A673 (cell line): ENCODE measurements at regions not wholly inside any gene's neighbourhood (a gene's known extent, or its start where the extent isn't known, plus 50 kb on each side); places are given as distances from the start of the nearest gene placed in this dataset.

Experiments used
- BruUV-seq: library from RNA; stranded (reverse); fragments of 400-500 nt; replicated peaks from 2 replicates; lab custom pipeline; 2021; lab: Mats Ljungman, UMichigan
- CTCF ChIA-PET: fragments of 300-600 bp; sonication (Branson Sonifier 250); formaldehyde crosslinking; loops from one replicate; lab custom pipeline; 2022; ENCODE audit warnings: antibody characterized with exemption; lab: Charles Lee
- POLR2A ChIA-PET: fragments of 300-600 bp; sonication (Branson Sonifier 250); formaldehyde crosslinking; loops from one replicate; lab custom pipeline; 2022; ENCODE audit warnings: antibody characterized with exemption; ENCODE audit not compliant: low non-redundant PET; lab: Charles Lee
- DNase-seq: peaks from one replicate; pipeline ENCODE4 v3.0.0-alpha.2; 2015; ENCODE audit warnings: low spot score
- H3K27ac ChIP-seq: fragments of 200-600 bp; sonication (generic); 2 replicates; pipeline ENCODE4 v1.5.1; 2016; ENCODE audit warnings: mixed run types, low read depth, mild to moderate bottlenecking, mixed read lengths, antibody characterized with exemption, low read length; ENCODE audit not compliant: poor library complexity, severe bottlenecking
- H3K27me3 ChIP-seq: fragments of 200-600 bp; sonication (generic); replicated peaks from 2 replicates; pipeline ENCODE4 v1.6.1; 2017; ENCODE audit warnings: mixed run types, low read depth, mild to moderate bottlenecking, mixed read lengths, antibody characterized with exemption, low read length; ENCODE audit not compliant: insufficient read depth, poor library complexity
- H3K36me3 ChIP-seq: fragments of 200-600 bp; sonication (generic); 2 replicates; pipeline ENCODE4 v1.6.1; 2016; ENCODE audit warnings: mixed run types, mild to moderate bottlenecking, mixed read lengths, antibody characterized with exemption, low read length; ENCODE audit not compliant: insufficient read depth, poor library complexity, severe bottlenecking
- H3K4me1 ChIP-seq: fragments of 200-600 bp; sonication (generic); 2 replicates; pipeline ENCODE4 v1.6.1; 2017; ENCODE audit warnings: mixed run types, mild to moderate bottlenecking, mixed read lengths, antibody characterized with exemption, low read length; ENCODE audit not compliant: insufficient read depth, poor library complexity, severe bottlenecking
- H3K4me3 ChIP-seq: fragments of 200-600 bp; sonication (generic); 2 replicates; pipeline ENCODE4 v1.5.1; 2016; ENCODE audit warnings: low read depth, mixed run types, mild to moderate bottlenecking, mixed read lengths, low read length; ENCODE audit not compliant: poor library complexity, severe bottlenecking
- H3K9me3 ChIP-seq: fragments of 200-600 bp; sonication (generic); 2 replicates; pipeline ENCODE4 v1.6.1; 2016; ENCODE audit warnings: mixed run types, low read depth, mild to moderate bottlenecking, mixed read lengths, antibody characterized with exemption, low read length; ENCODE audit not compliant: poor library complexity, severe bottlenecking
- EZH2 ChIP-seq: fragments of 200-600 bp; sonication (generic); IDR thresholded peaks from 2 replicates; pipeline ENCODE4 v1.6.1; 2017; ENCODE audit warnings: borderline replicate concordance, low read depth, mild to moderate bottlenecking, mixed read lengths, antibody characterized with exemption, low read length; ENCODE audit not compliant: poor library complexity, severe bottlenecking
- intact Hi-C: fragments of 100-400 bp; cut with micrococcal nuclease; formaldehyde crosslinking; loops from one replicate; pipeline ENCODE4 v1.10.0; 2022; ENCODE audit not compliant: unreplicated experiment
- TF ChIP-seq, protein P1 (sequence below): fragments of 300-800, 200-600 bp; sonication (generic); conservative IDR thresholded peaks from 2 replicates; pipeline ENCODE4 v1.5.1; 2017; ENCODE audit warnings: low read depth, mild to moderate bottlenecking, antibody characterized with exemption, low read length, moderate library complexity, mixed read lengths

DNA sequence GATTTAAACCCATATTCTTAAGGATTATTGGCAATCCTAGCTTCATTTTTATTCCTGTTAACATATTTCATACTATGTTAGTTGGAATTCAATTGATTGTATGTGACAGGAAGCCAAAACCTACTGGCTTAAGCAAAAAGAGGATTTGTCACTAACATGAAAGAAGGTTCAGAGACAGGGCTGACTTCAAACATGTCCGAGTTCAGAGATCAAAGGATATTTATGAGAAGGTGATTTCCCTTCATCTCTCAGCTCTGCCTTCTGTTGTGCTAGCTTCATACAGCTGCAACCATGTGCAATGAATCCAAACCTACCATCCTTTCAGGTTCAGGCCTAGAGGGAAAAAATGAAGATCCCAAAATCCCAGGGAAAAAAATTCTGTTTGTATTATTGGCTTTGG is 349.7 kb downstream of the ATP23 start:
- TF ChIP-seq EZH2 = no peak
- TF ChIP-seq, protein P1, sequence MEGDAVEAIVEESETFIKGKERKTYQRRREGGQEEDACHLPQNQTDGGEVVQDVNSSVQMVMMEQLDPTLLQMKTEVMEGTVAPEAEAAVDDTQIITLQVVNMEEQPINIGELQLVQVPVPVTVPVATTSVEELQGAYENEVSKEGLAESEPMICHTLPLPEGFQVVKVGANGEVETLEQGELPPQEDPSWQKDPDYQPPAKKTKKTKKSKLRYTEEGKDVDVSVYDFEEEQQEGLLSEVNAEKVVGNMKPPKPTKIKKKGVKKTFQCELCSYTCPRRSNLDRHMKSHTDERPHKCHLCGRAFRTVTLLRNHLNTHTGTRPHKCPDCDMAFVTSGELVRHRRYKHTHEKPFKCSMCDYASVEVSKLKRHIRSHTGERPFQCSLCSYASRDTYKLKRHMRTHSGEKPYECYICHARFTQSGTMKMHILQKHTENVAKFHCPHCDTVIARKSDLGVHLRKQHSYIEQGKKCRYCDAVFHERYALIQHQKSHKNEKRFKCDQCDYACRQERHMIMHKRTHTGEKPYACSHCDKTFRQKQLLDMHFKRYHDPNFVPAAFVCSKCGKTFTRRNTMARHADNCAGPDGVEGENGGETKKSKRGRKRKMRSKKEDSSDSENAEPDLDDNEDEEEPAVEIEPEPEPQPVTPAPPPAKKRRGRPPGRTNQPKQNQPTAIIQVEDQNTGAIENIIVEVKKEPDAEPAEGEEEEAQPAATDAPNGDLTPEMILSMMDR = no peak
- Histone ChIP-seq H3K4me1 (no peaks in the 10 kb centered on the region), H3K27me3 (no peaks in the 10 kb centered on the region), H3K27ac (no peak overlapping the region), H3K36me3 (no peaks in the 10 kb centered on the region), H3K4me3 (no peak overlapping the region), H3K9me3 (no peaks in the 10 kb centered on the region)
- intact Hi-C loops = no loop called here
- POLR2A ChIA-PET = no interaction called here
- BruUV-seq = no TSS peak
- no peak for DNase-seq
- CTCF ChIA-PET = no interaction called here

DNA sequence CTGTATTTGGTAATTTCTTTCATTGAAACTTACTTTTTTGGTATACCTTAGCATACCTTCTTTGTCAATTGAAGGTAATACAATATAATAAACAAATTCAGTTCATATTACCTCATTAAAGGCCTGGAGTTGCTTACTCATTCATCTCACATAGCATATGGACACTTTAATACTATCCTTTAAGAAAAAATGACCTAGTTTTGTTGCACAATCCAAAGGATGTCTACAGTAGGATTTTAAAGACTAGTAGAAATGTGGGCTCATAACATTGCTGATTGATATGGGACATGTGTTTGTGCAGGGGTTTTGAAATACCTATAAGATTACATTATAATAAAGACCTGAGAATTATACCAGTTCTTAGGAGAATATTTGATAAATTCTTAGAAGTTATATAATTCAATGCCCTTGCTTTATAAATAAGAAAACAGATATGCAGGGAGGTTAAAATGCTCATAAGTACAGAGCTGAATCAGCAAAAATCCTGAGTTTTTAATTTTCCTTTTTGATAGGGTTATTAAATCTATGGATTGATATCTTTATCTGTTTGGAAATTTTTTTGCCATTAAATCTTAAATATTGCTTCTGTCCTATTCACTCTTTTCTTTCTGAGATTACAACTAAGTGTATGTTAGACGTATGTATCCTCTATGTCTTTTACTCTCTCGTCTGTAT is 352.1 kb downstream of the ATP23 start:
- no TSS peak for BruUV-seq

DNA sequence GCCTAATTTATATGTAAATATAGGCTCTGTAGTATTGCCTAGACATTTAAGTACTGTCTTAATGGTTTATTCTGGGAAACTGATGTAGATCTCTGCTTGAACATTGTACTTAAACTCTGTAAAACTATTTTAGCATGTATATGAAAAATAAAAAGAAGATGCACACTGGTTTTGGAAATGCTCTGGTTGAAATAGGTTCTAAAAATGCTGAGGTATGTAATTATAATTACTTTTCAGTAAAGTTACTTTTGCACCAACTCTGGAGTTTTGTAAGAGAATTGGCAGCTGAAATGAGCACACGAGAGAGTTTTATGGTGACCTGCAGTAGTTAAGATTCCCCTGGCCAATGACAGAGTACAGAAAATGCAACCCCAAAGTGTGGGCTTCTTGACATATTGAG is 353.9 kb downstream of the ATP23 start:
- no peaks in the 10 kb centered on the region for H3K36me3 ChIP-seq
- H3K27ac ChIP-seq = no peak overlapping the region
- no peak overlapping the region for H3K4me3 ChIP-seq
- DNase-seq = no peak
- CTCF ChIA-PET = interaction anchor here (0.5 kb wide), 1 partner anchor 59 kb away, joined by 3 read pairs; no protein-coding TSS in a partner anchor
- POLR2A ChIA-PET = no interaction called here
- no peaks in the 10 kb centered on the region for H3K9me3 ChIP-seq
- H3K4me1 ChIP-seq = peaks cover 18% of the 10 kb centered on the region
- no TSS peak for BruUV-seq
- intact Hi-C loops = no loop called here
- H3K27me3 ChIP-seq = no peaks in the 10 kb centered on the region
- no peak for TF ChIP-seq EZH2
- TF ChIP-seq, protein P1 = no peak

More for the DNA sequence above, 352.1 kb downstream of the ATP23 start:
- no peak for DNase-seq
- no peaks in the 10 kb centered on the region for H3K27me3 ChIP-seq
- H3K4me3 ChIP-seq = no peak overlapping the region
- no peaks in the 10 kb centered on the region for H3K36me3 ChIP-seq
- ChIA-PET POLR2A (no interaction called here), CTCF (no interaction called here)
- TF ChIP-seq, protein P1 = no peak
- TF ChIP-seq EZH2 = no peak
- H3K27ac ChIP-seq = no peak overlapping the region
- H3K4me1 ChIP-seq = peaks cover 3% of the 10 kb centered on the region
- no peaks in the 10 kb centered on the region for H3K9me3 ChIP-seq
- intact Hi-C loops = no loop called here
